GM12892 (cell line): ENCODE measurements at regions not wholly inside any gene's neighbourhood (a gene's known extent, or its start where the extent isn't known, plus 50 kb on each side); places are given as distances from the start of the nearest gene placed in this dataset.

Experiments used
- POLR2A ChIP-seq: IDR thresholded peaks from 2 replicates; pipeline ENCODE4 v1.6.1; 2011; ENCODE audit warnings: low read depth, low read length, control low read depth
- POLR2AphosphoS5 ChIP-seq: IDR thresholded peaks from 2 replicates; pipeline ENCODE4 v1.6.1; 2011; ENCODE audit warnings: low read depth, low read length, control low read depth
- TAF1 ChIP-seq: IDR thresholded peaks from 2 replicates; pipeline ENCODE4 v1.6.1; 2011; ENCODE audit warnings: low read depth, mild to moderate bottlenecking, control low read depth, low read length, borderline replicate concordance

GRCh38 chr10:23818484-23818883, 379.6 kb downstream of the OTUD1 start:
- TF ChIP-seq TAF1, result no peak
- TF ChIP-seq POLR2A, result no peak
- TF ChIP-seq POLR2AphosphoS5, result no peak
